ENCODE measurements at regions not wholly inside any gene's neighbourhood (a gene's known extent, or its start where the extent isn't known, plus 50 kb on each side); places are given as distances from the start of the nearest gene placed in this dataset.

DNA sequence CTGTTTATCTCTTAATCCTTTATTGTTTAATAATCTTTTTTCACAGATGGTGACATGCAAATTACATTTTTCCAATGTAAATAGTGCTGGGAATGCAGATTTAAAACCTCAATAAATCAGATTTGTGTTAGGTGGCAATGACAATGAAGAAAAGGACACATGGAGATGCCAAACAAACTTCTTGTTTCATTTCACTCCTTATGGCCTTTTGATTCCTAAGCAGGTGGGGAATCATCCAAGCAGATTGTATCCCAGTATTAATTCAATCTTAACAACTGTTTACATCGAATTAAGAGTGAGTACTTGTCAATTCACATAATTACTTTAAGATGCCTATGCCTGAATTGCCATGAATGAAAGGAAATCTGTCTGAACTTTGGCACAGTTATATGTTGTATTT is 98.9 kb upstream of the RGS18 start:
- intact Hi-C loops (cut with micrococcal nuclease; ENCODE audit: unreplicated experiment), result no loop called here
- H3K27me3 Mint-ChIP-seq (ENCODE audit: unreplicated experiment), result no peaks in the 10 kb centered on the region
- no peaks in the 10 kb centered on the region for H3K4me1 Mint-ChIP-seq (ENCODE audit: low read depth, unreplicated experiment)
- TF ChIP-seq, protein P1, sequence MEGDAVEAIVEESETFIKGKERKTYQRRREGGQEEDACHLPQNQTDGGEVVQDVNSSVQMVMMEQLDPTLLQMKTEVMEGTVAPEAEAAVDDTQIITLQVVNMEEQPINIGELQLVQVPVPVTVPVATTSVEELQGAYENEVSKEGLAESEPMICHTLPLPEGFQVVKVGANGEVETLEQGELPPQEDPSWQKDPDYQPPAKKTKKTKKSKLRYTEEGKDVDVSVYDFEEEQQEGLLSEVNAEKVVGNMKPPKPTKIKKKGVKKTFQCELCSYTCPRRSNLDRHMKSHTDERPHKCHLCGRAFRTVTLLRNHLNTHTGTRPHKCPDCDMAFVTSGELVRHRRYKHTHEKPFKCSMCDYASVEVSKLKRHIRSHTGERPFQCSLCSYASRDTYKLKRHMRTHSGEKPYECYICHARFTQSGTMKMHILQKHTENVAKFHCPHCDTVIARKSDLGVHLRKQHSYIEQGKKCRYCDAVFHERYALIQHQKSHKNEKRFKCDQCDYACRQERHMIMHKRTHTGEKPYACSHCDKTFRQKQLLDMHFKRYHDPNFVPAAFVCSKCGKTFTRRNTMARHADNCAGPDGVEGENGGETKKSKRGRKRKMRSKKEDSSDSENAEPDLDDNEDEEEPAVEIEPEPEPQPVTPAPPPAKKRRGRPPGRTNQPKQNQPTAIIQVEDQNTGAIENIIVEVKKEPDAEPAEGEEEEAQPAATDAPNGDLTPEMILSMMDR (IDR thresholded peaks at IDR 0.05; ENCODE audit: unreplicated experiment), result no peak
- no peak for DNase-seq
- BruUV-seq (replicated peaks), result no TSS peak
- H3K36me3 Mint-ChIP-seq (ENCODE audit: insufficient read depth, unreplicated experiment), result no peaks in the 10 kb centered on the region
- H3K27ac Mint-ChIP-seq (ENCODE audit: unreplicated experiment), result no peak overlapping the region
- H3K9me3 Mint-ChIP-seq (ENCODE audit: low read depth, unreplicated experiment), result no peaks in the 10 kb centered on the region
- H3K4me3 Mint-ChIP-seq (ENCODE audit: low read depth, unreplicated experiment), result no peak overlapping the region
- CTCF ChIA-PET, result no interaction called here

DNA sequence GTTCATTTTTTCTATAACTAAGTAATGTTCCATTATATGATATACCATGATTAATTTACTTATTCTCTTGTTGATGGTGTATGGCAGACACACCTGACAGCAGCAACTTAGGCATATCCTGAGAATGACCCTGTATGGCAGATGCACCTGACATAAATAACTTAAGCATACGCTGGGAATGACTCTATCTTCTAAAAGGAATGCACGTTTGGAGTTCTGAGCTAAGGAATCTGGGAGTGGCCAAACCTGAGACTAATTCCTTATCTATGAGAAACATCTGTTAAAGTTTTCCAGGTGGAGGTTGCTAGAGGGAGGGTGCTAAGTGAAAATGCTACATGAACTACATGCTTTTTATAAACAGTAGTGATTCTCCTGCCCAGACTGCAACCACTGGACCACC is 96.7 kb upstream of the RGS18 start:
- BruUV-seq (replicated peaks), result no TSS peak

DNA sequence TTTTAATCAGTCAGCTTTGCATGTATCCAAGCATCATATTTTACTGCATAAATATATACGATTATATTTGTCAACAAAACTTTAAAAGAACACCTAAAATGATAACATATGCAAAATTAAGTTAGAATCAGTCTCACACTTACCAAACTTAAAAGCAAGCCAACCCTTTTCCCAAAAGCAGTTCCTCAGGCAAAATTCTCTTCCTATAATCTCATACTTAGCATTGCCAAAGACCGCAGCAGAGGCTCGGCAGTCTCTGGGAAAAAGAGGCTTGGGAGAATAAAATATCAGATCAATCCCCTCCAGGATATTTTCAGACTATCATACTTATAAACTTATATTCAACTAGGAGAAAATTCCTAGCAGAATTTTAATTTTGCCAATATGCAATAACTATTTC is 93.2 kb upstream of the RGS18 start:
- CTCF ChIA-PET, result no interaction called here
- no peaks in the 10 kb centered on the region for H3K4me1 Mint-ChIP-seq (ENCODE audit: low read depth, unreplicated experiment)
- DNase-seq, result no peak
- no peaks in the 10 kb centered on the region for H3K27me3 Mint-ChIP-seq (ENCODE audit: unreplicated experiment)
- no peak overlapping the region for H3K27ac Mint-ChIP-seq (ENCODE audit: unreplicated experiment)
- H3K4me3 Mint-ChIP-seq (ENCODE audit: low read depth, unreplicated experiment), result no peak overlapping the region
- TF ChIP-seq, protein P1 (IDR thresholded peaks at IDR 0.05; ENCODE audit: unreplicated experiment), result no peak
- intact Hi-C loops (cut with micrococcal nuclease; ENCODE audit: unreplicated experiment), result no loop called here
- H3K36me3 Mint-ChIP-seq (ENCODE audit: insufficient read depth, unreplicated experiment), result no peaks in the 10 kb centered on the region
- H3K9me3 Mint-ChIP-seq (ENCODE audit: low read depth, unreplicated experiment), result no peaks in the 10 kb centered on the region
- BruUV-seq (replicated peaks), result no TSS peak

More for the DNA sequence above, 96.7 kb upstream of the RGS18 start:
- Mint-ChIP-seq H3K27ac (ENCODE audit: unreplicated experiment) (no peak overlapping the region), H3K36me3 (ENCODE audit: insufficient read depth, unreplicated experiment) (no peaks in the 10 kb centered on the region), H3K27me3 (ENCODE audit: unreplicated experiment) (no peaks in the 10 kb centered on the region), H3K4me3 (ENCODE audit: low read depth, unreplicated experiment) (no peak overlapping the region), H3K9me3 (ENCODE audit: low read depth, unreplicated experiment) (no peaks in the 10 kb centered on the region), H3K4me1 (ENCODE audit: low read depth, unreplicated experiment) (no peaks in the 10 kb centered on the region)
- TF ChIP-seq, protein P1 (IDR thresholded peaks at IDR 0.05; ENCODE audit: unreplicated experiment), result no peak
- DNase-seq, result no peak
- CTCF ChIA-PET, result no interaction called here
- intact Hi-C loops (cut with micrococcal nuclease; ENCODE audit: unreplicated experiment), result no loop called here

DNA sequence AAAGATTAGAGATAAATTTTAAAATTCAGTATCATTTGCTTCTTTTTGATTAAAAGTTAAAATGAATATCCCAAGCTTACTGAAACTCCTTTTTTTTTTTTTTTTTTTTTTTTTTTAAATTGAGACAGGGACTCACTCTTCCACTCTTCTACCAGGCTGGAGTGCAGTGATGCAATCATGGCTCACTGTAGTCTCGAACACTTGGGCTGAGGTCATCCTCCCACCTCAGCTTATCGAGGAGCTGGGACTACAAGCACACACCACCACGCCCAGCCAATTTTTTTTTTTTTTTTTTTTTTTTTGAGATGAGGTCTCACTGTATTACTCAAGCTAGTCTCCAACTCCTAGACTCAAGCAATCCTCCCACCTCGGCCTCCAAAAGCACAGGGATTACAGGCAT is 92.1 kb upstream of the RGS18 start:
- no peaks in the 10 kb centered on the region for H3K9me3 Mint-ChIP-seq (ENCODE audit: low read depth, unreplicated experiment)
- no TSS peak for BruUV-seq (replicated peaks)
- TF ChIP-seq, protein P1 (IDR thresholded peaks at IDR 0.05; ENCODE audit: unreplicated experiment), result no peak
- CTCF ChIA-PET, result interaction anchor here (0.6 kb wide), 1 partner anchor 36 kb away, joined by 3 read pairs; no protein-coding TSS in a partner anchor
- no peaks in the 10 kb centered on the region for H3K27me3 Mint-ChIP-seq (ENCODE audit: unreplicated experiment)
- no peaks in the 10 kb centered on the region for H3K4me1 Mint-ChIP-seq (ENCODE audit: low read depth, unreplicated experiment)
- intact Hi-C loops (cut with micrococcal nuclease; ENCODE audit: unreplicated experiment), result no loop called here
- no peak for DNase-seq
- H3K4me3 Mint-ChIP-seq (ENCODE audit: low read depth, unreplicated experiment), result no peak overlapping the region
- H3K36me3 Mint-ChIP-seq (ENCODE audit: insufficient read depth, unreplicated experiment), result no peaks in the 10 kb centered on the region
- no peak overlapping the region for H3K27ac Mint-ChIP-seq (ENCODE audit: unreplicated experiment)

DNA sequence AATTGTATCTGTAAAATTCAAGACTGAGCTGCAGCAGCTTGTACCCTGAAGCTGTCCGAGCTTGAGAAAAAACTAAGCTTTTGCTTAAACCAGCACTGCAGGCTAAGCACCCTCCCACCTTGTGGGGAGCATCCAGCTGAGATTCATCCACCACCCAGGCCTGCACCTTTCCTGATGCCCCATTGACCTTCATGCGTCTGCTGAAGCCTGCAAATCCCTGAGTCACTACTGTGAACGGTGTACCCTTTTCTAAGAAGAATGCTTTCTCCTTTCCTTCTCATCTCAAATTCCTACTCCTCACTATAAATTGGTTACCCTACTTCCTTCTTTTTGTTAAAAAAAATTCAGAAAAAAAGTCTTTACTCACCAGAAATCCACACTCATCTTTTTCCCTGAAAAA is 90.9 kb upstream of the RGS18 start:
- Mint-ChIP-seq H3K4me1 (ENCODE audit: low read depth, unreplicated experiment) (no peaks in the 10 kb centered on the region), H3K36me3 (ENCODE audit: insufficient read depth, unreplicated experiment) (no peaks in the 10 kb centered on the region), H3K27ac (ENCODE audit: unreplicated experiment) (no peak overlapping the region), H3K9me3 (ENCODE audit: low read depth, unreplicated experiment) (no peaks in the 10 kb centered on the region), H3K4me3 (ENCODE audit: low read depth, unreplicated experiment) (no peak overlapping the region), H3K27me3 (ENCODE audit: unreplicated experiment) (no peaks in the 10 kb centered on the region)
- TF ChIP-seq, protein P1 (IDR thresholded peaks at IDR 0.05; ENCODE audit: unreplicated experiment), result no peak
- no TSS peak for BruUV-seq (replicated peaks)
- DNase-seq, result no peak
- CTCF ChIA-PET, result no interaction called here
- intact Hi-C loops (cut with micrococcal nuclease; ENCODE audit: unreplicated experiment), result no loop called here

Data from Calu3 (cell line).